SW 1271 (cell line): ENCODE measurements at regions not wholly inside any gene's neighbourhood (a gene's known extent, or its start where the extent isn't known, plus 50 kb on each side); places are given as distances from the start of the nearest gene placed in this dataset.
A peak's percentile ranks its signal among the peaks of the same experiment; 100 is the strongest.
"Not testable (repeated sequence)": the region's sequence is repeated elsewhere in the genome, so short reads cannot be mapped to it uniquely, and the experiment has no call there.

Source experiments
- DNase-seq, 2 experiments: peaks; one replicate each; lab custom pipeline; 2025; lab: John Stamatoyannopoulos, UW

GRCh38 chr20:60171313-60171712 is 213.1 kb downstream of the CDH26 start:
- no peak for DNase-seq

- no peak for DNase-seq
Measured at GRCh38 chr20:60171738-60172137, 213.5 kb downstream of the CDH26 start.

- no peak for DNase-seq
Measured at GRCh38 chr20:60172346-60172984, 214.2 kb downstream of the CDH26 start.

GRCh38 chr20:60177080-60177479 is 218.9 kb downstream of the CDH26 start:
- DNase-seq, result no peak

- DNase-seq, result no peak
Measured at GRCh38 chr20:60180986-60181385, 222.8 kb downstream of the CDH26 start.

- no peak for DNase-seq
Measured at GRCh38 chr20:60186412-60186811, 228.2 kb downstream of the CDH26 start.

- no peak for DNase-seq
Measured at GRCh38 chr20:60187683-60188082, 229.5 kb downstream of the CDH26 start.

GRCh38 chr20:60191014-60191413 is 232.8 kb downstream of the CDH26 start:
- DNase-seq, result no peak

- DNase-seq, result no peak
Measured at GRCh38 chr20:60192326-60192725, 234.1 kb downstream of the CDH26 start.

- not testable (repeated sequence) for DNase-seq
Measured at GRCh38 chr20:60199132-60199531, 240.9 kb downstream of the CDH26 start.

GRCh38 chr20:60199866-60200265 is 241.6 kb downstream of the CDH26 start:
- no peak for DNase-seq

- no peak for DNase-seq
Measured at GRCh38 chr20:60200305-60200918, 242.2 kb downstream of the CDH26 start.

GRCh38 chr20:60201198-60201835 is 243.1 kb downstream of the CDH26 start:
- DNase-seq, result no peak

GRCh38 chr20:60202046-60202445 is 243.8 kb downstream of the CDH26 start:
- DNase-seq, result no peak

GRCh38 chr20:60203451-60203850 is 245.2 kb downstream of the CDH26 start:
- peak; percentile 42 to 43 for DNase-seq

GRCh38 chr20:60204601-60205000 is 246.4 kb downstream of the CDH26 start:
- DNase-seq, result no peak

- peak in 1 of 2 experiments; percentile 57 for DNase-seq
Measured at GRCh38 chr20:60206259-60206658, 248.0 kb downstream of the CDH26 start.

GRCh38 chr20:60209048-60209447 is 250.8 kb downstream of the CDH26 start:
- no peak for DNase-seq

- DNase-seq, result peak in 1 of 2 experiments; percentile 37
Measured at GRCh38 chr20:60210779-60211617, 252.8 kb downstream of the CDH26 start.

- DNase-seq, result no peak
Measured at GRCh38 chr20:60211618-60212463, 253.6 kb downstream of the CDH26 start.

- DNase-seq, result no peak
Measured at GRCh38 chr20:60212695-60213094, 254.5 kb downstream of the CDH26 start.
